ENCODE measurements at regions not wholly inside any gene's neighbourhood (a gene's known extent, or its start where the extent isn't known, plus 50 kb on each side); places are given as distances from the start of the nearest gene placed in this dataset.

DNA sequence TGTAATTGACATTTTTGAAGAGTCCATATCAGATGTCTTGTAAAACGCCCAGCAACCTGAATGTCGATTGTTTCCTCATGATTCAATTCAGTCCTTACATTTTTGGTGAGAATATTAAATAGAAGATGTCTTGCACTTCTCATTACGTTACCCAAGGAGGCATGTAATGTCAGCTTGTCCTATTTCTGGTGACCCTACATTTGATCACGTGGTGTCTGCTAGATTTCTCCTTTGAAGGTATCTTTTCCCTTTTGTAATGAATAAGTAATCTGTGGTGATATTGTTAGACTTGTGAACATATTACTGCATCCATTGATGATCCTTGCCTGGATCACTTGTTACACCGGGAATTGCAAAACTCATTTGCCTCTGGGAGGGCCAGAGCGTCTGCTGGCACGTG, 87.6 kb upstream of the DISP3 start:
- TF ChIP-seq, protein P1, sequence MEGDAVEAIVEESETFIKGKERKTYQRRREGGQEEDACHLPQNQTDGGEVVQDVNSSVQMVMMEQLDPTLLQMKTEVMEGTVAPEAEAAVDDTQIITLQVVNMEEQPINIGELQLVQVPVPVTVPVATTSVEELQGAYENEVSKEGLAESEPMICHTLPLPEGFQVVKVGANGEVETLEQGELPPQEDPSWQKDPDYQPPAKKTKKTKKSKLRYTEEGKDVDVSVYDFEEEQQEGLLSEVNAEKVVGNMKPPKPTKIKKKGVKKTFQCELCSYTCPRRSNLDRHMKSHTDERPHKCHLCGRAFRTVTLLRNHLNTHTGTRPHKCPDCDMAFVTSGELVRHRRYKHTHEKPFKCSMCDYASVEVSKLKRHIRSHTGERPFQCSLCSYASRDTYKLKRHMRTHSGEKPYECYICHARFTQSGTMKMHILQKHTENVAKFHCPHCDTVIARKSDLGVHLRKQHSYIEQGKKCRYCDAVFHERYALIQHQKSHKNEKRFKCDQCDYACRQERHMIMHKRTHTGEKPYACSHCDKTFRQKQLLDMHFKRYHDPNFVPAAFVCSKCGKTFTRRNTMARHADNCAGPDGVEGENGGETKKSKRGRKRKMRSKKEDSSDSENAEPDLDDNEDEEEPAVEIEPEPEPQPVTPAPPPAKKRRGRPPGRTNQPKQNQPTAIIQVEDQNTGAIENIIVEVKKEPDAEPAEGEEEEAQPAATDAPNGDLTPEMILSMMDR (IDR thresholded peaks at IDR 0.05; ENCODE audit: insufficient read depth in 1 of 2, low read depth in 1 of 2, low read length in 1 of 2, severe bottlenecking in 1 of 2, unreplicated experiment in 1 of 2), result no peak
- ChIA-PET CTCF (no interaction called here), POLR2A (no interaction called here)
- no peaks in the 10 kb centered on the region for H3K4me1 ChIP-seq
- DNase-seq, result no peak
- no TSS peak for BruUV-seq (replicated peaks)
- H3K9me3 ChIP-seq, result no peaks in the 10 kb centered on the region
- no peak overlapping the region for H3K27ac Mint-ChIP-seq (ENCODE audit: unreplicated experiment)
- H3K36me3 Mint-ChIP-seq (ENCODE audit: insufficient read depth, unreplicated experiment), result no peaks in the 10 kb centered on the region
- H3K4me1 Mint-ChIP-seq (ENCODE audit: low read depth, unreplicated experiment), result peaks cover 6% of the 10 kb centered on the region
- H3K27me3 Mint-ChIP-seq (ENCODE audit: insufficient read depth, unreplicated experiment), result peaks cover 18% of the 10 kb centered on the region
- H3K4me3 Mint-ChIP-seq (ENCODE audit: unreplicated experiment), result no peak overlapping the region
- H3K9me3 Mint-ChIP-seq (ENCODE audit: unreplicated experiment), result no peaks in the 10 kb centered on the region
- no peaks in the 10 kb centered on the region for H3K36me3 ChIP-seq (ENCODE audit: control insufficient read depth, insufficient read depth, low read length)
- intact Hi-C loops (cut with micrococcal nuclease; ENCODE audit: unreplicated experiment), result no loop called here
- H3K27me3 ChIP-seq (replicated peaks; ENCODE audit: control insufficient read depth, insufficient read depth, low read length), result no peaks in the 10 kb centered on the region
- H3K4me3 ChIP-seq (ENCODE audit: low read depth, low read length), result no peak overlapping the region

GRCh38 chr1:11391886-11392285, 87.1 kb upstream of the DISP3 start:
- intact Hi-C loops (cut with micrococcal nuclease; ENCODE audit: unreplicated experiment), result no loop called here
- POLR2A ChIA-PET, result no interaction called here

GRCh38 chr1:11394592-11395245, 84.2 kb upstream of the DISP3 start:
- no peak for DNase-seq
- Histone ChIP-seq H3K9me3 (no peaks in the 10 kb centered on the region), H3K27me3 (replicated peaks; ENCODE audit: control insufficient read depth, insufficient read depth, low read length) (no peaks in the 10 kb centered on the region), H3K4me1 (no peaks in the 10 kb centered on the region), H3K36me3 (ENCODE audit: control insufficient read depth, insufficient read depth, low read length) (no peaks in the 10 kb centered on the region), H3K4me3 (ENCODE audit: low read depth, low read length) (no peak overlapping the region)
- H3K27me3 Mint-ChIP-seq (ENCODE audit: insufficient read depth, unreplicated experiment), result peaks cover 19% of the 10 kb centered on the region
- TF ChIP-seq, protein P1 (IDR thresholded peaks at IDR 0.05; ENCODE audit: insufficient read depth in 1 of 2, low read depth in 1 of 2, low read length in 1 of 2, severe bottlenecking in 1 of 2, unreplicated experiment in 1 of 2), result no peak
- H3K27ac Mint-ChIP-seq (ENCODE audit: unreplicated experiment), result no peak overlapping the region
- intact Hi-C loops (cut with micrococcal nuclease; ENCODE audit: unreplicated experiment), result no loop called here
- H3K4me1 Mint-ChIP-seq (ENCODE audit: low read depth, unreplicated experiment), result peaks cover 6% of the 10 kb centered on the region
- H3K36me3 Mint-ChIP-seq (ENCODE audit: insufficient read depth, unreplicated experiment), result no peaks in the 10 kb centered on the region
- ChIA-PET POLR2A (no interaction called here), CTCF (no interaction called here)
- BruUV-seq (replicated peaks), result no TSS peak
- H3K4me3 Mint-ChIP-seq (ENCODE audit: unreplicated experiment), result no peak overlapping the region
- H3K9me3 Mint-ChIP-seq (ENCODE audit: unreplicated experiment), result no peaks in the 10 kb centered on the region

More at GRCh38 chr1:11391886-11392285, 87.1 kb upstream of the DISP3 start:
- Mint-ChIP-seq H3K27ac (ENCODE audit: unreplicated experiment) (no peak overlapping the region), H3K4me3 (ENCODE audit: unreplicated experiment) (no peak overlapping the region), H3K4me1 (ENCODE audit: low read depth, unreplicated experiment) (peaks cover 6% of the 10 kb centered on the region), H3K27me3 (ENCODE audit: insufficient read depth, unreplicated experiment) (peaks cover 18% of the 10 kb centered on the region), H3K36me3 (ENCODE audit: insufficient read depth, unreplicated experiment) (no peaks in the 10 kb centered on the region), H3K9me3 (ENCODE audit: unreplicated experiment) (no peaks in the 10 kb centered on the region)
- TF ChIP-seq, protein P1 (IDR thresholded peaks at IDR 0.05; ENCODE audit: insufficient read depth in 1 of 2, low read depth in 1 of 2, low read length in 1 of 2, severe bottlenecking in 1 of 2, unreplicated experiment in 1 of 2), result no peak
- no peak for DNase-seq
- no TSS peak for BruUV-seq (replicated peaks)
- Histone ChIP-seq H3K9me3 (no peaks in the 10 kb centered on the region), H3K27me3 (replicated peaks; ENCODE audit: control insufficient read depth, insufficient read depth, low read length) (no peaks in the 10 kb centered on the region), H3K4me3 (ENCODE audit: low read depth, low read length) (no peak overlapping the region), H3K36me3 (ENCODE audit: control insufficient read depth, insufficient read depth, low read length) (no peaks in the 10 kb centered on the region), H3K4me1 (no peaks in the 10 kb centered on the region)
- CTCF ChIA-PET, result no interaction called here
